Keratinocyte (primary cell): ENCODE measurements at regions not wholly inside any gene's neighbourhood (a gene's known extent, or its start where the extent isn't known, plus 50 kb on each side); places are given as distances from the start of the nearest gene placed in this dataset.

Source experiments
- DNase-seq: peaks from one replicate; pipeline ENCODE4 v3.0.0-alpha.2; 2011; ENCODE audit warnings: low read depth, missing footprints, low spot score
- FAIRE-seq: peaks from 2 replicates; lab custom pipeline; 2011; peaks lifted over from hg19 to GRCh38; lab: Jason Lieb, UNC
- H2AFZ ChIP-seq: 2 replicates; pipeline ENCODE4 v1.6.0; 2012; ENCODE audit warnings: low read length, control low read depth, inconsistent platforms; ENCODE audit not compliant: control insufficient read depth
- H3K27ac ChIP-seq: 2 replicates; pipeline ENCODE4 v1.5.1; 2011; ENCODE audit warnings: low read length; ENCODE audit not compliant: control insufficient read depth, insufficient read depth
- H3K27me3 ChIP-seq: 3 replicates; pipeline ENCODE4 v1.6.0; 2011; ENCODE audit warnings: low read length; ENCODE audit not compliant: control insufficient read depth, insufficient read depth; ENCODE audit errors: extremely low read depth
- H3K36me3 ChIP-seq, 2 experiments: 2 replicates in 1 of 2; 3 replicates in 1 of 2; pipeline ENCODE4 v1.5.1; 2011; ENCODE audit warnings: low read length in 2 of 2, mild to moderate bottlenecking in 1 of 2; ENCODE audit not compliant: control insufficient read depth in 2 of 2, insufficient read depth in 2 of 2; ENCODE audit errors: extremely low read depth in 1 of 2
- H3K4me1 ChIP-seq: 3 replicates; pipeline ENCODE4 v1.5.1; 2011; ENCODE audit warnings: low read length; ENCODE audit not compliant: control insufficient read depth, insufficient read depth; ENCODE audit errors: extremely low read depth
- H3K4me2 ChIP-seq: 3 replicates; pipeline ENCODE4 v1.6.0; 2011; ENCODE audit warnings: low read depth, low read length; ENCODE audit not compliant: control insufficient read depth, insufficient read depth; ENCODE audit errors: extremely low read depth
- H3K4me3 ChIP-seq, 3 experiments: fragments of 200-600 bp in 1 of 3; sonication (generic) in 1 of 3; 2 replicates in 2 of 3; 3 replicates in 1 of 3; pipeline ENCODE4 v1.5.1; 2011 to 2016; ENCODE audit warnings: low read length in 3 of 3, mild to moderate bottlenecking in 3 of 3, control low read depth in 2 of 3, inconsistent platforms in 1 of 3, low read depth in 1 of 3, mixed read lengths in 1 of 3, mixed run types in 1 of 3, moderate library complexity in 1 of 3; ENCODE audit not compliant: control insufficient read depth in 2 of 3, insufficient read depth in 2 of 3; ENCODE audit errors: extremely low read depth in 1 of 3
- H3K79me2 ChIP-seq: 2 replicates; pipeline ENCODE4 v1.6.0; 2012; ENCODE audit warnings: low read length; ENCODE audit not compliant: control insufficient read depth, insufficient read depth
- H3K9ac ChIP-seq: 3 replicates; pipeline ENCODE4 v1.6.0; 2011; ENCODE audit warnings: low read length; ENCODE audit not compliant: control insufficient read depth, insufficient read depth; ENCODE audit errors: extremely low read depth
- H3K9me1 ChIP-seq: 3 replicates; pipeline ENCODE4 v1.6.0; 2011; ENCODE audit warnings: low read length; ENCODE audit not compliant: control insufficient read depth, insufficient read depth; ENCODE audit errors: extremely low read depth
- H3K9me3 ChIP-seq: 2 replicates; pipeline ENCODE4 v1.5.1; 2012; ENCODE audit warnings: low read depth, low read length; ENCODE audit not compliant: control insufficient read depth
- H4K20me1 ChIP-seq: 3 replicates; pipeline ENCODE4 v1.6.0; 2011; ENCODE audit warnings: low read length; ENCODE audit not compliant: control insufficient read depth, insufficient read depth; ENCODE audit errors: extremely low read depth
- CTCF ChIP-seq, 3 experiments: IDR thresholded peaks in 1 of 3; conservative IDR thresholded peaks in 1 of 3; optimal IDR thresholded peaks in 1 of 3; 2 replicates in 2 of 3; 3 replicates in 1 of 3; pipeline versions ENCODE3 to v1.5.1; 2011; ENCODE audit warnings: low read length in 3 of 3, mild to moderate bottlenecking in 3 of 3, moderate library complexity in 2 of 3, control low read depth in 1 of 3, inconsistent platforms in 1 of 3; ENCODE audit not compliant: insufficient read depth in 2 of 3; ENCODE audit errors: extremely low read depth in 1 of 3
- EZH2 ChIP-seq: IDR thresholded peaks from one replicate; pipeline ENCODE4 v1.6.1; 2012; ENCODE audit warnings: inconsistent platforms, mild to moderate bottlenecking, low read length, moderate library complexity
- dilution Hi-C: fragments of 300-500 bp; cut with MboI; formaldehyde crosslinking; loops from one replicate; pipeline ENCODE4 v1.7.0; 2020; ENCODE audit warnings: low sequenced_read_pairs; ENCODE audit not compliant: extremely low pct_ligation_motif_present

GRCh38 chr13:62625214-62625881, 1209.7 kb upstream of the PCDH20 start:
- H3K9me3 ChIP-seq, result peaks cover 7% of the 10 kb centered on the region
- no peaks in the 10 kb centered on the region for H4K20me1 ChIP-seq
- no peak overlapping the region for H3K4me3 ChIP-seq
- H3K4me1 ChIP-seq, result no peaks in the 10 kb centered on the region
- dilution Hi-C loops, result no loop called here
- H3K9me1 ChIP-seq, result no peaks in the 10 kb centered on the region
- no peaks in the 10 kb centered on the region for H3K79me2 ChIP-seq
- H3K36me3 ChIP-seq, result no peaks in the 10 kb centered on the region
- H3K9ac ChIP-seq, result no peak overlapping the region
- no peak overlapping the region for H2AFZ ChIP-seq
- DNase-seq (no peak), FAIRE-seq (no peak)
- H3K4me2 ChIP-seq, result no peak overlapping the region
- H3K27ac ChIP-seq, result no peak overlapping the region
- no peaks in the 10 kb centered on the region for H3K27me3 ChIP-seq
- no peak for TF ChIP-seq EZH2
- TF ChIP-seq CTCF (optimal IDR thresholded peaks at IDR 0.05 in 1 of 3, IDR thresholded peaks at IDR 0.05 in 1 of 3, conservative IDR thresholded peaks at IDR 0.05 in 1 of 3; ENCODE audit: extremely low read depth in 1 of 3, insufficient read depth in 2 of 3, low read length in 3 of 3), result no peak

GRCh38 chr13:62613819-62614218, 1198.2 kb upstream of the PCDH20 start:
- Histone ChIP-seq H3K9me3 (no peaks in the 10 kb centered on the region), H3K4me1 (no peaks in the 10 kb centered on the region), H3K4me3 (no peak overlapping the region), H3K79me2 (no peaks in the 10 kb centered on the region), H3K36me3 (no peaks in the 10 kb centered on the region), H3K9ac (no peak overlapping the region), H3K27me3 (no peaks in the 10 kb centered on the region), H2AFZ (no peak overlapping the region), H3K9me1 (no peaks in the 10 kb centered on the region), H3K27ac (no peak overlapping the region), H4K20me1 (no peaks in the 10 kb centered on the region), H3K4me2 (no peak overlapping the region)
- DNase-seq (no peak), FAIRE-seq (no peak)
- dilution Hi-C loops, result no loop called here
- TF ChIP-seq EZH2 (no peak), CTCF (optimal IDR thresholded peaks at IDR 0.05 in 1 of 3, IDR thresholded peaks at IDR 0.05 in 1 of 3, conservative IDR thresholded peaks at IDR 0.05 in 1 of 3; ENCODE audit: extremely low read depth in 1 of 3, insufficient read depth in 2 of 3, low read length in 3 of 3) (no peak)
